Astrocyte of the spinal cord (primary cell): ENCODE measurements at regions not wholly inside any gene's neighbourhood (a gene's known extent, or its start where the extent isn't known, plus 50 kb on each side); places are given as distances from the start of the nearest gene placed in this dataset.
A peak's percentile ranks its signal among the peaks of the same experiment; 100 is the strongest.

Experiments used
- DNase-seq: peaks from one replicate; pipeline ENCODE4 v3.0.0; 2011; ENCODE audit warnings: low read depth, low spot score
- H3K4me3 ChIP-seq: 2 replicates; pipeline ENCODE4 v1.5.1; 2011; ENCODE audit warnings: low read depth, mild to moderate bottlenecking, low read length, moderate library complexity
- in situ Hi-C: cut with HindIII; loops from 2 replicates; pipeline ENCODE4 v1.10.0; 2017; ENCODE audit warnings: low sequenced_read_pairs
- TF ChIP-seq, protein P1 (sequence below): IDR thresholded peaks from 2 replicates; pipeline ENCODE4 v1.5.1; 2012; ENCODE audit warnings: low read depth, mild to moderate bottlenecking, low read length, inconsistent platforms

DNA sequence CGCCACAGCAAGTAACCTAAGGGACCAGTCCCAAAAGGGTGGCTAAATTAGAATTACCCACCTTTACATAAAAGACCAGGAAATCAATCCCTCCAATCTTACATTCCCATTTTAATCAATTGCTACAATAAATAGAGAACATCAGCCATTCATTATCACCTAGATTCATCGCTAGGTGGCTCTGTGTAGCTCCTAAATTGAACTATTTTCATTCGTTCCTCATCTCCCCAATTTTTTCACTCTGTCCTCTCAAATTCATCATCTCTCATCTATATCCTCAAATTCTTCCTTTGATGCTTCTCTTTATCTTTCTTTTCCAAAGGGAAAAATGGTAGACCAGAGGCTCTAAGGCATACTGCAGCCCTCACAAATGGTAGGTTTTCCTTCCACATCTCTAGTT is 108.2 kb upstream of the TNC start:
- DNase-seq: no peak
- no peak overlapping the region for H3K4me3 ChIP-seq
- in situ Hi-C loops: no loop called here
- TF ChIP-seq, protein P1, sequence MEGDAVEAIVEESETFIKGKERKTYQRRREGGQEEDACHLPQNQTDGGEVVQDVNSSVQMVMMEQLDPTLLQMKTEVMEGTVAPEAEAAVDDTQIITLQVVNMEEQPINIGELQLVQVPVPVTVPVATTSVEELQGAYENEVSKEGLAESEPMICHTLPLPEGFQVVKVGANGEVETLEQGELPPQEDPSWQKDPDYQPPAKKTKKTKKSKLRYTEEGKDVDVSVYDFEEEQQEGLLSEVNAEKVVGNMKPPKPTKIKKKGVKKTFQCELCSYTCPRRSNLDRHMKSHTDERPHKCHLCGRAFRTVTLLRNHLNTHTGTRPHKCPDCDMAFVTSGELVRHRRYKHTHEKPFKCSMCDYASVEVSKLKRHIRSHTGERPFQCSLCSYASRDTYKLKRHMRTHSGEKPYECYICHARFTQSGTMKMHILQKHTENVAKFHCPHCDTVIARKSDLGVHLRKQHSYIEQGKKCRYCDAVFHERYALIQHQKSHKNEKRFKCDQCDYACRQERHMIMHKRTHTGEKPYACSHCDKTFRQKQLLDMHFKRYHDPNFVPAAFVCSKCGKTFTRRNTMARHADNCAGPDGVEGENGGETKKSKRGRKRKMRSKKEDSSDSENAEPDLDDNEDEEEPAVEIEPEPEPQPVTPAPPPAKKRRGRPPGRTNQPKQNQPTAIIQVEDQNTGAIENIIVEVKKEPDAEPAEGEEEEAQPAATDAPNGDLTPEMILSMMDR: no peak

DNA sequence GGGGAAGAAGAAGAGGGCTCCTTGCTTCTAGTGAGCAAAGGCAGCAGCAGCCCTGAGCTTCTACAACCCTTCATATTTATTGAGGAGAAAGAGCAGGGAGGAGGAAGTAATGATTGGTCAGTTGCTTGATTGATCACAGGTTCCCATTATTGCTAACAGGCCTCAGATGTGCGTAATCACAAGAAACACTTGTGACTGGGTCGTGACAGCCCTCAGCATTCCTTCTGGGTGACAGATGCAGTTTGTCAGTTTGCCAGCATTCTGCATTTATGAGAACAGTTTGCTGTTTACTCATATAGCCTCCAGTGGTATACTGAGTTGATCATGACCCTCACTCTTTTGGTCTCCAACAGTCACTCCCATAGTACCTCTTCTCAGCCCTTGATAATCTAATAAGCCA is 111.5 kb upstream of the TNC start:
- TF ChIP-seq, protein P1: no peak
- in situ Hi-C loops: no loop called here
- no peak overlapping the region for H3K4me3 ChIP-seq
- DNase-seq: no peak

DNA sequence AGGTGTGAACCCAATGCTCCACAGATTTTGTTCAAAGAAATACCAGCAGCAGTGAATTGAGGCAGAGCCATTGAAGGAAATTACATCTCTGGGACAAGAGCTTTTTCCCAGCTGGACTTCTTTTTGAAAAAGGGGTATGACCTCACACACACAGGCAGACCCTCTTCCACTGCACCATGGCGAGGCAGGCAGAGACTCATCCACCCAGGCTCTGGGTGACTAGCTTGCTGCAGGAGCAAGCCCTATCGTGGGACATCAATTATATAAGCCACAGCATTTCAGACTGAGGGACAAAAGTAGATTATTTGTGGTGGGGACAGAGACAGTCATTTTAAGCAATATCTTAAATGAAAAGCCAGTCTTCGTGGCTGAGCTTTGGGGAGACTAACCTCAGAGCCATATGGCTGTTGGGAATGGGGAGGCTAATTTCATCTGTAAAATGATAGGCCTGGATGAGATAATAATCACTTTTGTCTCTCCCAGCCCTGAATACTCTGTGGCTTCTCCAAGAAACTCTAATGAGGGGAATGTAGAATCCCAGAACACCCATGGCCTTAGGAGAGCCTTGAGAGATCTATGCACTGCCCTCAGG is 113.1 kb upstream of the TNC start:
- TF ChIP-seq, protein P1: no peak
- no peak overlapping the region for H3K4me3 ChIP-seq
- DNase-seq: no peak
- in situ Hi-C loops: no loop called here

DNA sequence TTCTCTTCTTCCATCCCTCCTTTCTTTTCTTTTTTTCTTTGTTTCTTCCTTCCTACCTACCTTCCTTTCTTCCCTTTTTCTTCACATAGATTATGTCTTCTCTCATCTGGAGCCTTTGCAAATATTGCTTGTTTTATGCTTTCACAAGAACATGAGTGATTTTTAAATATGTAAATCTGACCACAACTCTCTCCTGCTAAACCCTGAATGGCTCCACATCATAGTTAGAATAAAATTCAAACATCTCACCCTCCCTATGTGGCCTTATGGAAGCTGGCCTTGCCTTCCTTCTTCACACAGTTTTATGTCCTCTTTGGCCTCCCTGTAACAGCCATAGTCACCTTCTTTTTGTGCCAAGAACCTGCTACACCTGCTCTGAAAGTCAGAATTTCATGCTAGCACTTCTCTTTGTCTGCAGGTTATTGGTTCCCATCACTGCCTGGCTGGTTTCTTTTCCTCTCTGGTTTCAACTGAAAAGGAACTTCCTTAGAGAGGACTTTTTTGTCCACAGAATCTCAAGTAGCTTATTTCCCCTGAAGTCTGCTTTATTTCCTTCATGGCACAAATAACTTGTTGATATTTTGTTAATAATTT is 114.3 kb upstream of the TNC start:
- TF ChIP-seq, protein P1: no peak
- no peak for DNase-seq
- H3K4me3 ChIP-seq: no peak overlapping the region
- in situ Hi-C loops: no loop called here

DNA sequence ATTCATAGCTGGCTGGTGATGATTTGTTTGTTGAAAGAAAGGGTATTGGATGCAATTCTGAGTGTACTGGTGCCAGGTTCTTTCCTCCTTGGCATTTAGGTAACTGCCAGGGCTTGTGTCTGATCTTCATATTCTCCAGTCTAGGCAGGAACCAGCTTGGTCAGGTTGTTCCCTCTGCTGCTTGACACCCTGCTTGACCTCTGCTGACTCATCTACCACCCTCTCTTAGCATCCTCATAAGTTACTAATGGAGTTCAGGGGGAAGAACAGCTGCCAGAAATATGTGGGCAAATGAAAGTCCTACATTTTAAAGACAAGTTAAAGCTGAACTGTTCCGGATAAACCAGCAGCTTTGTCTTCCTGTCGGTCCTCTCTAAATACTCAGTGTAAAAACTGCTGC is 116.1 kb upstream of the TNC start:
- TF ChIP-seq, protein P1: no peak
- in situ Hi-C loops: no loop called here
- H3K4me3 ChIP-seq: no peak overlapping the region
- DNase-seq: peak; percentile 89

DNA sequence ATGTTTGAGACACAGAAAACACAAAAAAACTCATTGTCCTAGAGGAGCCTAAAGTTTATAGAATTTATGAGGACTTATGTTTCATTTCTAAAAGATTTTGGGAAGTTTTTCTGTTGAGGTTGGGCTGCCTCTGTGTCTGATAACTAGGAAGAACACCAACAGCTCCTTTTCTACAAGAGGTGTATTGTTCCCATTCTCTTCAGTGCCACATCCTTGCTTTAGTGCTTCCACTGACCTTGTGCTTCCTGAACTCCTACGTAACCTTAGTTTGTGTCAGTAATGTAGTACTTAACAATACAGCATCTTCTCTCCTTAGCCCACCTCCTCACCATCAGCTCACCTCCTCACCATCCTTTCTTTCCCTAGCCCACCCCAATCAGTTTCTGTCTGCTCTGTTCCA is 117.3 kb upstream of the TNC start:
- in situ Hi-C loops: no loop called here
- DNase-seq: no peak
- TF ChIP-seq, protein P1: no peak
- H3K4me3 ChIP-seq: no peak overlapping the region
